ENCODE measurements at regions not wholly inside any gene's neighbourhood (a gene's known extent, or its start where the extent isn't known, plus 50 kb on each side); places are given as distances from the start of the nearest gene placed in this dataset.

DNA sequence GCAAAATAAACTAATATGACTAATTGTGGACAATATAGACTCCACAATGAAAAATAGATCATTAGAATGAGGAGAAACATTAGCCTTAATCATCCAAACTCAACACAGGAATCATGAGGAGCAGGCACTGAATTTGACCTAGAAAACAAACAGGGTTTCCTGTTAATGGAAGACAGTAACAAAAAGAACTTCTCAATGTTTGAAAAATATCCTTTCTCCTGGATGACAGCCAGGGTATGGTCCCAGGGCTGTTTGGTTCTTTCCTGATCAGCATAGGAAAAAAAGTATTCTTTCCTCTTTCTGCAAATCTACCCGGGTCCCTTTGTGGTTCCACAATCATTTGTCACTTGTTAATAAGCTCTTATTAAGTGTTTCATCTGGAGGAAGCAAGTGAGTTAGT, 145.3 kb upstream of the SVIL start:
- no peak overlapping the region for H3K4me2 ChIP-seq (ENCODE audit: control insufficient read depth, insufficient read depth)
- ChIA-PET SMC1A (ENCODE audit: uncharacterized antibody, unreplicated experiment) (no interaction called here), POLR2A (interaction anchor here (0.5 to 0.6 kb wide), 2 partner anchors 25 to 84 kb away, joined by 3 read pairs; no protein-coding TSS in a partner anchor), CTCF (no interaction called here), RAD21 (ENCODE audit: unreplicated experiment) (no interaction called here)
- H3K27ac ChIP-seq (ENCODE audit: control insufficient read depth, insufficient read depth) = no peak overlapping the region
- H3K9me3 ChIP-seq (replicated peaks; ENCODE audit: control insufficient read depth, insufficient read depth, low read length) = no peaks in the 10 kb centered on the region
- no peak overlapping the region for H3K4me3 ChIP-seq
- no peak overlapping the region for H2AFZ ChIP-seq (ENCODE audit: control insufficient read depth, low read depth, low read length)
- no peaks in the 10 kb centered on the region for H3K4me1 ChIP-seq (ENCODE audit: control insufficient read depth, insufficient read depth, low read length)
- in situ Hi-C loops (cut with MboI) = no loop called here
- no peaks in the 10 kb centered on the region for H3K79me2 ChIP-seq (ENCODE audit: control insufficient read depth, insufficient read depth, low read length)
- no TSS peak for BruUV-seq (replicated peaks)
- H3K27me3 ChIP-seq (replicated peaks in 1 of 2; ENCODE audit: control insufficient read depth in 2 of 2, insufficient read depth in 2 of 2, low read length in 1 of 2) = no peaks in the 10 kb centered on the region
- no peaks in the 10 kb centered on the region for H4K20me1 ChIP-seq (ENCODE audit: control insufficient read depth, insufficient read depth)
- H3K36me3 ChIP-seq (ENCODE audit: control insufficient read depth in 2 of 2, insufficient read depth in 2 of 2, low read length in 1 of 2) = no peaks in the 10 kb centered on the region
- ATAC-seq (no peak), FAIRE-seq (no peak), DNase-seq (ENCODE audit: low read depth, low spot score) (no peak)
- intact Hi-C loops (cut with micrococcal nuclease; ENCODE audit: unreplicated experiment) = no loop called here
- H3K9ac ChIP-seq (ENCODE audit: control insufficient read depth, insufficient read depth, low read length) = no peak overlapping the region
- WGBS (ENCODE audit: insufficient coverage, insufficient replicate concordance, low lambda C conversion rate, missing lambda C conversion rate) = 7% methylated on average over 1 of the region's 1 CpG
- TF ChIP-seq CHD2 (IDR thresholded peaks at IDR 0.05; ENCODE audit: borderline replicate concordance, low read depth, low read length) = no peak
- TF ChIP-seq, protein P1, sequence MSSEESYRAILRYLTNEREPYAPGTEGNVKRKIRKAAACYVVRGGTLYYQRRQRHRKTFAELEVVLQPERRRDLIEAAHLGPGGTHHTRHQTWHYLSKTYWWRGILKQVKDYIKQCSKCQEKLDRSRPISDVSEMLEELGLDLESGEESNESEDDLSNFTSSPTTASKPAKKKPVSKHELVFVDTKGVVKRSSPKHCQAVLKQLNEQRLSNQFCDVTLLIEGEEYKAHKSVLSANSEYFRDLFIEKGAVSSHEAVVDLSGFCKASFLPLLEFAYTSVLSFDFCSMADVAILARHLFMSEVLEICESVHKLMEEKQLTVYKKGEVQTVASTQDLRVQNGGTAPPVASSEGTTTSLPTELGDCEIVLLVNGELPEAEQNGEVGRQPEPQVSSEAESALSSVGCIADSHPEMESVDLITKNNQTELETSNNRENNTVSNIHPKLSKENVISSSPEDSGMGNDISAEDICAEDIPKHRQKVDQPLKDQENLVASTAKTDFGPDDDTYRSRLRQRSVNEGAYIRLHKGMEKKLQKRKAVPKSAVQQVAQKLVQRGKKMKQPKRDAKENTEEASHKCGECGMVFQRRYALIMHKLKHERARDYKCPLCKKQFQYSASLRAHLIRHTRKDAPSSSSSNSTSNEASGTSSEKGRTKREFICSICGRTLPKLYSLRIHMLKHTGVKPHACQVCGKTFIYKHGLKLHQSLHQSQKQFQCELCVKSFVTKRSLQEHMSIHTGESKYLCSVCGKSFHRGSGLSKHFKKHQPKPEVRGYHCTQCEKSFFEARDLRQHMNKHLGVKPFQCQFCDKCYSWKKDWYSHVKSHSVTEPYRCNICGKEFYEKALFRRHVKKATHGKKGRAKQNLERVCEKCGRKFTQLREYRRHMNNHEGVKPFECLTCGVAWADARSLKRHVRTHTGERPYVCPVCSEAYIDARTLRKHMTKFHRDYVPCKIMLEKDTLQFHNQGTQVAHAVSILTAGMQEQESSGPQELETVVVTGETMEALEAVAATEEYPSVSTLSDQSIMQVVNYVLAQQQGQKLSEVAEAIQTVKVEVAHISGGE (CRISPR knock-in tag; IDR thresholded peaks at IDR 0.05) = no peak
- TF ChIP-seq JUNB (IDR thresholded peaks at IDR 0.05) = no peak
- no peak for TF ChIP-seq SUZ12 (IDR thresholded peaks at IDR 0.05; ENCODE audit: unreplicated experiment)
- TF ChIP-seq, protein P2, sequence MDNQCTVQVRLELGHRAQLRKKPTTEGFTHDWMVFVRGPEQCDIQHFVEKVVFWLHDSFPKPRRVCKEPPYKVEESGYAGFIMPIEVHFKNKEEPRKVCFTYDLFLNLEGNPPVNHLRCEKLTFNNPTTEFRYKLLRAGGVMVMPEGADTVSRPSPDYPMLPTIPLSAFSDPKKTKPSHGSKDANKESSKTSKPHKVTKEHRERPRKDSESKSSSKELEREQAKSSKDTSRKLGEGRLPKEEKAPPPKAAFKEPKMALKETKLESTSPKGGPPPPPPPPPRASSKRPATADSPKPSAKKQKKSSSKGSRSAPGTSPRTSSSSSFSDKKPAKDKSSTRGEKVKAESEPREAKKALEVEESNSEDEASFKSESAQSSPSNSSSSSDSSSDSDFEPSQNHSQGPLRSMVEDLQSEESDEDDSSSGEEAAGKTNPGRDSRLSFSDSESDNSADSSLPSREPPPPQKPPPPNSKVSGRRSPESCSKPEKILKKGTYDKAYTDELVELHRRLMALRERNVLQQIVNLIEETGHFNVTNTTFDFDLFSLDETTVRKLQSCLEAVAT (IDR thresholded peaks at IDR 0.05) = no peak
- no peak for TF ChIP-seq HCFC1 (IDR thresholded peaks at IDR 0.05; ENCODE audit: low read length)
- no peak for TF ChIP-seq MTA2 (IDR thresholded peaks at IDR 0.05; ENCODE audit: low read depth)
- TF ChIP-seq SIN3A (IDR thresholded peaks at IDR 0.05; ENCODE audit: low read depth, low read length) = no peak
- TF ChIP-seq ZNF274 (IDR thresholded peaks at IDR 0.05; ENCODE audit: insufficient read depth, insufficient read length) = no peak
- TF ChIP-seq BCL11A (IDR thresholded peaks at IDR 0.05; ENCODE audit: low read depth, low read length) = no peak
- TF ChIP-seq EED (IDR thresholded peaks at IDR 0.05; ENCODE audit: low read depth) = no peak
- no peak for TF ChIP-seq GABPA (IDR thresholded peaks at IDR 0.05; ENCODE audit: low read depth)
- no peak for TF ChIP-seq ZNF217 (IDR thresholded peaks at IDR 0.05)
- no peak for TF ChIP-seq SPI1 (IDR thresholded peaks at IDR 0.05; ENCODE audit: borderline replicate concordance, insufficient read depth, low read depth, low read length)
- TF ChIP-seq, protein P3, sequence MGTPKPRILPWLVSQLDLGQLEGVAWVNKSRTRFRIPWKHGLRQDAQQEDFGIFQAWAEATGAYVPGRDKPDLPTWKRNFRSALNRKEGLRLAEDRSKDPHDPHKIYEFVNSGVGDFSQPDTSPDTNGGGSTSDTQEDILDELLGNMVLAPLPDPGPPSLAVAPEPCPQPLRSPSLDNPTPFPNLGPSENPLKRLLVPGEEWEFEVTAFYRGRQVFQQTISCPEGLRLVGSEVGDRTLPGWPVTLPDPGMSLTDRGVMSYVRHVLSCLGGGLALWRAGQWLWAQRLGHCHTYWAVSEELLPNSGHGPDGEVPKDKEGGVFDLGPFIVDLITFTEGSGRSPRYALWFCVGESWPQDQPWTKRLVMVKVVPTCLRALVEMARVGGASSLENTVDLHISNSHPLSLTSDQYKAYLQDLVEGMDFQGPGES (IDR thresholded peaks at IDR 0.05) = no peak
